Endodermal cell (in vitro differentiated cells): ENCODE measurements at regions not wholly inside any gene's neighbourhood (a gene's known extent, or its start where the extent isn't known, plus 50 kb on each side); places are given as distances from the start of the nearest gene placed in this dataset.

ENCODE experiments used
- DNase-seq: peaks from one replicate; pipeline ENCODE4 v3.0.0-alpha.2; 2017
- H3K27ac ChIP-seq: 2 replicates; pipeline ENCODE4 v1.5.1; 2013; ENCODE audit warnings: mild to moderate bottlenecking, low read depth, low read length, moderate library complexity
- H3K27me3 ChIP-seq: 2 replicates; pipeline ENCODE4 v1.6.1; 2013; ENCODE audit warnings: mild to moderate bottlenecking, low read length, moderate library complexity; ENCODE audit not compliant: insufficient read depth, control insufficient read depth, poor library complexity, severe bottlenecking
- H3K36me3 ChIP-seq: 2 replicates; pipeline ENCODE4 v1.7.0; 2013; ENCODE audit warnings: mild to moderate bottlenecking, low read length, moderate library complexity; ENCODE audit not compliant: control insufficient read depth, insufficient read depth
- H3K4me1 ChIP-seq: one replicate; pipeline ENCODE4 v1.7.0; 2013; ENCODE audit warnings: low read length; ENCODE audit not compliant: control insufficient read depth, insufficient read depth
- H3K4me3 ChIP-seq: 2 replicates; pipeline ENCODE4 v1.5.1; 2013; ENCODE audit warnings: mild to moderate bottlenecking, low read length, moderate library complexity
- H3K9ac ChIP-seq: 2 replicates; pipeline ENCODE4 v1.6.1; 2013; ENCODE audit warnings: mild to moderate bottlenecking, low read length, moderate library complexity; ENCODE audit not compliant: poor library complexity, severe bottlenecking; ENCODE audit errors: extremely low read depth
- H3K9me3 ChIP-seq: 2 replicates; pipeline ENCODE4 v1.6.1; 2013; ENCODE audit warnings: mild to moderate bottlenecking, low read length, moderate library complexity; ENCODE audit not compliant: control insufficient read depth
- H3K27ac Mint-ChIP-seq: 2 replicates; pipeline ENCODE4 v1.8.0; 2020; ENCODE audit warnings: mixed read lengths
- H3K27me3 Mint-ChIP-seq: 2 replicates; pipeline ENCODE4 v1.8.0; 2021; ENCODE audit warnings: mild to moderate bottlenecking, mixed read lengths; ENCODE audit not compliant: insufficient read depth
- H3K36me3 Mint-ChIP-seq: 2 replicates; pipeline ENCODE4 v1.8.0; 2020; ENCODE audit warnings: low read depth, mixed read lengths
- H3K4me1 Mint-ChIP-seq: 2 replicates; pipeline ENCODE4 v1.8.0; 2020; ENCODE audit warnings: mixed read lengths
- H3K4me3 Mint-ChIP-seq: 2 replicates; pipeline ENCODE4 v1.8.0; 2020; ENCODE audit warnings: mild to moderate bottlenecking, moderate library complexity, mixed read lengths
- H3K9me3 Mint-ChIP-seq: 2 replicates; pipeline ENCODE4 v1.8.0; 2020; ENCODE audit warnings: mild to moderate bottlenecking, mixed read lengths
- CTCF ChIP-seq: fragments of 200-600 bp; sonication (generic); conservative IDR thresholded peaks from 2 replicates; pipeline ENCODE4 v1.5.0; 2021; ENCODE audit warnings: antibody characterized with exemption, mild to moderate bottlenecking
- WGBS, 2 experiments: methylation state at CpG; one replicate each; pipeline versions ENCODE4 v1.1.5 to v1.1.7; 2013; ENCODE audit warnings: missing lambda C conversion rate in 2 of 2, mixed read lengths in 1 of 2; ENCODE audit not compliant: insufficient coverage in 1 of 2, insufficient read length in 1 of 2; 5-methylcytosine and 5-hydroxymethylcytosine counted together

- peaks cover 45% of the 10 kb centered on the region for H3K4me1 Mint-ChIP-seq
- WGBS, 2 experiments: 95 to 100% methylated on average over 1 to 3 of the region's 3 CpGs
These were observed 539.2 kb downstream of the TNS3 start for GRCh38 chr7:47042669-47043068.

GRCh38 chr7:47040795-47041347, 541.0 kb downstream of the TNS3 start:
- no peak overlapping the region for H3K27ac Mint-ChIP-seq
- no peak for DNase-seq
- Histone ChIP-seq H3K27ac (no peak overlapping the region), H3K9ac (no peak overlapping the region), H3K9me3 (no peaks in the 10 kb centered on the region), H3K4me1 (peaks cover 15% of the 10 kb centered on the region), H3K36me3 (no peaks in the 10 kb centered on the region), H3K27me3 (no peaks in the 10 kb centered on the region), H3K4me3 (no peak overlapping the region)
- TF ChIP-seq CTCF: no peak
- WGBS, 2 experiments: 94% methylated on average over 9 of the region's 10 CpGs
- peaks cover 4% of the 10 kb centered on the region for H3K27me3 Mint-ChIP-seq
- H3K9me3 Mint-ChIP-seq: no peaks in the 10 kb centered on the region
- H3K4me3 Mint-ChIP-seq: no peak overlapping the region
- H3K4me1 Mint-ChIP-seq: peaks cover 31% of the 10 kb centered on the region
- no peaks in the 10 kb centered on the region for H3K36me3 Mint-ChIP-seq

More at GRCh38 chr7:47042669-47043068, 539.2 kb downstream of the TNS3 start:
- Histone ChIP-seq H3K4me1 (peaks cover 15% of the 10 kb centered on the region), H3K27ac (no peak overlapping the region), H3K9ac (no peak overlapping the region), H3K36me3 (no peaks in the 10 kb centered on the region), H3K27me3 (no peaks in the 10 kb centered on the region), H3K4me3 (no peak overlapping the region), H3K9me3 (no peaks in the 10 kb centered on the region)
- H3K27ac Mint-ChIP-seq: no peak overlapping the region
- no peaks in the 10 kb centered on the region for H3K9me3 Mint-ChIP-seq
- H3K27me3 Mint-ChIP-seq: peaks cover 4% of the 10 kb centered on the region
- DNase-seq: no peak
- TF ChIP-seq CTCF: no peak
- no peak overlapping the region for H3K4me3 Mint-ChIP-seq
- no peaks in the 10 kb centered on the region for H3K36me3 Mint-ChIP-seq

DNA sequence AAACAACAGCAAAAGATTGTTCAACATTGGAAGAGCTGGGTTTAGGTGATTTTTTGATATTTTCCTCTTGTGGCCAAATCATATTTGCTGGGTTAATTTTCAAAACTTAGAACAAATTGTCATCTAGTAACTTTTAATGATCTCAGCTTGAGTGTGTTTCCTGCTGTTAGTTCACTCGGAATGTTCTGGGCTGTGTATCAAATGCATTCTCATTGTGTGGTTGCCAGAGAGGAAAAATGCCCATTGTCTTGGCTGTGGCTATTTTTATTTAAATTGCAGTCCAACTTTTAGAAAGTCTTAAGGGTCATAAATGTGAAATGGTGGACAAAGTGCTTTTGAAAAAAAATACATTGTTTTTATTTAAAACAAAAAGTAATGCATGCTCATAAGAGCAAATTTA, 542.0 kb downstream of the TNS3 start:
- DNase-seq: no peak
- H3K4me3 ChIP-seq: no peak overlapping the region
- peaks cover 23% of the 10 kb centered on the region for H3K4me1 Mint-ChIP-seq
- no peak overlapping the region for H3K27ac Mint-ChIP-seq
- no peaks in the 10 kb centered on the region for H3K9me3 ChIP-seq
- no peaks in the 10 kb centered on the region for H3K9me3 Mint-ChIP-seq
- H3K4me1 ChIP-seq: peaks cover 15% of the 10 kb centered on the region
- no peak overlapping the region for H3K9ac ChIP-seq
- H3K27me3 Mint-ChIP-seq: peaks cover 4% of the 10 kb centered on the region
- no peaks in the 10 kb centered on the region for H3K27me3 ChIP-seq
- H3K4me3 Mint-ChIP-seq: no peak overlapping the region
- H3K27ac ChIP-seq: no peak overlapping the region
- WGBS, 2 experiments: 76% methylated on average over 1 of the region's 1 CpG; no CpG with 5 or more reads in 1 of the 2 experiments
- H3K36me3 Mint-ChIP-seq: no peaks in the 10 kb centered on the region
- no peak for TF ChIP-seq CTCF
- H3K36me3 ChIP-seq: no peaks in the 10 kb centered on the region
